ENCODE measurements at regions not wholly inside any gene's neighbourhood (a gene's known extent, or its start where the extent isn't known, plus 50 kb on each side); places are given as distances from the start of the nearest gene placed in this dataset.
"Not testable (repeated sequence)": the region's sequence is repeated elsewhere in the genome, so short reads cannot be mapped to it uniquely, and the experiment has no call there.

GRCh38 chr2:193883820-193884219 is 1689.1 kb upstream of the TMEFF2 start:
- DNase-seq (ENCODE audit: low read depth, low spot score) = no peak

GRCh38 chr2:193876980-193877379 is 1682.2 kb upstream of the TMEFF2 start:
- no peak for DNase-seq (ENCODE audit: low read depth, low spot score)

GRCh38 chr2:193869564-193869963 is 1674.8 kb upstream of the TMEFF2 start:
- no peak for DNase-seq (ENCODE audit: low read depth, low spot score)

- DNase-seq (ENCODE audit: low read depth, low spot score) = no peak
Observed at GRCh38 chr2:193868833-193869232, 1674.1 kb upstream of the TMEFF2 start.

- no peak for DNase-seq (ENCODE audit: low read depth, low spot score)
Observed at GRCh38 chr2:193868132-193868531, 1673.4 kb upstream of the TMEFF2 start.

- no peak for DNase-seq (ENCODE audit: low read depth, low spot score)
Observed at GRCh38 chr2:193867454-193867853, 1672.7 kb upstream of the TMEFF2 start.

- no peak for DNase-seq (ENCODE audit: low read depth, low spot score)
Observed at GRCh38 chr2:193861557-193861956, 1666.8 kb upstream of the TMEFF2 start.

- DNase-seq (ENCODE audit: low read depth, low spot score) = no peak
Observed at GRCh38 chr2:193847991-193848390, 1653.3 kb upstream of the TMEFF2 start.

- DNase-seq (ENCODE audit: low read depth, low spot score) = no peak
Observed at GRCh38 chr2:193847130-193847529, 1652.4 kb upstream of the TMEFF2 start.

GRCh38 chr2:193845604-193846003 is 1650.9 kb upstream of the TMEFF2 start:
- DNase-seq (ENCODE audit: low read depth, low spot score) = no peak

GRCh38 chr2:193843675-193844074 is 1648.9 kb upstream of the TMEFF2 start:
- no peak for DNase-seq (ENCODE audit: low read depth, low spot score)

GRCh38 chr2:193841384-193842150 is 1646.8 kb upstream of the TMEFF2 start:
- DNase-seq (ENCODE audit: low read depth, low spot score) = no peak

- DNase-seq (ENCODE audit: low read depth, low spot score) = no peak
Observed at GRCh38 chr2:193837111-193837738, 1642.5 kb upstream of the TMEFF2 start.

GRCh38 chr2:193836424-193837006 is 1641.8 kb upstream of the TMEFF2 start:
- DNase-seq (ENCODE audit: low read depth, low spot score) = not testable (repeated sequence)

GRCh38 chr2:193833895-193834294 is 1639.2 kb upstream of the TMEFF2 start:
- not testable (repeated sequence) for DNase-seq (ENCODE audit: low read depth, low spot score)

- DNase-seq (ENCODE audit: low read depth, low spot score) = no peak
Observed at GRCh38 chr2:193824474-193824873, 1629.7 kb upstream of the TMEFF2 start.

GRCh38 chr2:193818801-193819499 is 1624.2 kb upstream of the TMEFF2 start:
- no peak for DNase-seq (ENCODE audit: low read depth, low spot score)

- no peak for DNase-seq (ENCODE audit: low read depth, low spot score)
Observed at GRCh38 chr2:193816008-193816407, 1621.3 kb upstream of the TMEFF2 start.

GRCh38 chr2:193810533-193810932 is 1615.8 kb upstream of the TMEFF2 start:
- DNase-seq (ENCODE audit: low read depth, low spot score) = no peak

- DNase-seq (ENCODE audit: low read depth, low spot score) = no peak
Observed at GRCh38 chr2:193808877-193809276, 1614.1 kb upstream of the TMEFF2 start.

GRCh38 chr2:193806088-193806774 is 1611.5 kb upstream of the TMEFF2 start:
- DNase-seq (ENCODE audit: low read depth, low spot score) = no peak

GRCh38 chr2:193796847-193797246 is 1602.1 kb upstream of the TMEFF2 start:
- DNase-seq (ENCODE audit: low read depth, low spot score) = no peak

Data from activated CD4-positive, CD25-positive, alpha-beta regulatory T cell treated with anti-CD3 and anti-CD28 coated beads, Interleukin-2, amount 50 U/mL, for 16 hours (primary cell).